ENCODE measurements at regions not wholly inside any gene's neighbourhood (a gene's known extent, or its start where the extent isn't known, plus 50 kb on each side); places are given as distances from the start of the nearest gene placed in this dataset.
"Not testable (repeated sequence)": the region's sequence is repeated elsewhere in the genome, so short reads cannot be mapped to it uniquely, and the experiment has no call there.

DNA sequence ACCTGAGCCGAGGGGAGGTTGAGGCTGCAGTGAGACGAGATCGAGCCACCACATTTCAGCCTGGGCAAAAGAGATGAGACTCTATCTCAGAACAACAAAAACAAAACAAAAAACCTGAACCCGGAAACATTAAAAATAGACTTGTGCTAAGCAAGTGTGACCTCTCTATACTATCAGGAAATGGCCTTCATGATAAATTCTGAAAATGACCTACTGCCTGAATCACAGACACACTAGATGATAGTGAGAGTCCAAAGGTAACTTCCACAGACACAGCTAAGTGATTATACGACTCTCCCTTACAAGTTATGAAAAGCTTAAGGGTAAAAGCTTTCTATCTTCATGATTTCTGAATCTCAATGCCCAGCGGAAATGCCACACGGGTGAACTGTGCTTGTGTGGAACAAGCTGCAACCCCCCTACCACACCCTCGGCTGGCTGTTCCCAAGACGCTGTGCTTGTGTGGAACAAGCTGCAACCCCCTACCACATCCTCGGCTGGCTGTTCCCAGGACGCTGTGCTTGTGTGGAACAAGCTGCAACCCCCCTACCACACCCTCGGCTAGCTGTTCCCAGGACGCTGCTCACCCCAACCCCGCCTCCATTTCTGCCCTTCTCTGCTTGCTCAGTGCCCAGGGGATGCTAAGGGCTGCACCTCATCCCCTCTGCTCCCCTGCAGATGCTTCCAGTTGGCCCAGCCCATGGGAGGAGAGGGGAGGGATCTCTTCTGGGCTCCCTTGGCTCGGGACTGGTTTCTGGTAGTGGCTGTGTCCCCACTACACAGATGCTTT, 56.2 kb upstream of the TNK2 start:
- TF ChIP-seq, protein P1, sequence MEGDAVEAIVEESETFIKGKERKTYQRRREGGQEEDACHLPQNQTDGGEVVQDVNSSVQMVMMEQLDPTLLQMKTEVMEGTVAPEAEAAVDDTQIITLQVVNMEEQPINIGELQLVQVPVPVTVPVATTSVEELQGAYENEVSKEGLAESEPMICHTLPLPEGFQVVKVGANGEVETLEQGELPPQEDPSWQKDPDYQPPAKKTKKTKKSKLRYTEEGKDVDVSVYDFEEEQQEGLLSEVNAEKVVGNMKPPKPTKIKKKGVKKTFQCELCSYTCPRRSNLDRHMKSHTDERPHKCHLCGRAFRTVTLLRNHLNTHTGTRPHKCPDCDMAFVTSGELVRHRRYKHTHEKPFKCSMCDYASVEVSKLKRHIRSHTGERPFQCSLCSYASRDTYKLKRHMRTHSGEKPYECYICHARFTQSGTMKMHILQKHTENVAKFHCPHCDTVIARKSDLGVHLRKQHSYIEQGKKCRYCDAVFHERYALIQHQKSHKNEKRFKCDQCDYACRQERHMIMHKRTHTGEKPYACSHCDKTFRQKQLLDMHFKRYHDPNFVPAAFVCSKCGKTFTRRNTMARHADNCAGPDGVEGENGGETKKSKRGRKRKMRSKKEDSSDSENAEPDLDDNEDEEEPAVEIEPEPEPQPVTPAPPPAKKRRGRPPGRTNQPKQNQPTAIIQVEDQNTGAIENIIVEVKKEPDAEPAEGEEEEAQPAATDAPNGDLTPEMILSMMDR (conservative IDR thresholded peaks at IDR 0.05; ENCODE audit: low read depth in 2 of 2) = not testable (repeated sequence)
- TF ChIP-seq, protein P2, sequence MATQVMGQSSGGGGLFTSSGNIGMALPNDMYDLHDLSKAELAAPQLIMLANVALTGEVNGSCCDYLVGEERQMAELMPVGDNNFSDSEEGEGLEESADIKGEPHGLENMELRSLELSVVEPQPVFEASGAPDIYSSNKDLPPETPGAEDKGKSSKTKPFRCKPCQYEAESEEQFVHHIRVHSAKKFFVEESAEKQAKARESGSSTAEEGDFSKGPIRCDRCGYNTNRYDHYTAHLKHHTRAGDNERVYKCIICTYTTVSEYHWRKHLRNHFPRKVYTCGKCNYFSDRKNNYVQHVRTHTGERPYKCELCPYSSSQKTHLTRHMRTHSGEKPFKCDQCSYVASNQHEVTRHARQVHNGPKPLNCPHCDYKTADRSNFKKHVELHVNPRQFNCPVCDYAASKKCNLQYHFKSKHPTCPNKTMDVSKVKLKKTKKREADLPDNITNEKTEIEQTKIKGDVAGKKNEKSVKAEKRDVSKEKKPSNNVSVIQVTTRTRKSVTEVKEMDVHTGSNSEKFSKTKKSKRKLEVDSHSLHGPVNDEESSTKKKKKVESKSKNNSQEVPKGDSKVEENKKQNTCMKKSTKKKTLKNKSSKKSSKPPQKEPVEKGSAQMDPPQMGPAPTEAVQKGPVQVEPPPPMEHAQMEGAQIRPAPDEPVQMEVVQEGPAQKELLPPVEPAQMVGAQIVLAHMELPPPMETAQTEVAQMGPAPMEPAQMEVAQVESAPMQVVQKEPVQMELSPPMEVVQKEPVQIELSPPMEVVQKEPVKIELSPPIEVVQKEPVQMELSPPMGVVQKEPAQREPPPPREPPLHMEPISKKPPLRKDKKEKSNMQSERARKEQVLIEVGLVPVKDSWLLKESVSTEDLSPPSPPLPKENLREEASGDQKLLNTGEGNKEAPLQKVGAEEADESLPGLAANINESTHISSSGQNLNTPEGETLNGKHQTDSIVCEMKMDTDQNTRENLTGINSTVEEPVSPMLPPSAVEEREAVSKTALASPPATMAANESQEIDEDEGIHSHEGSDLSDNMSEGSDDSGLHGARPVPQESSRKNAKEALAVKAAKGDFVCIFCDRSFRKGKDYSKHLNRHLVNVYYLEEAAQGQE (IDR thresholded peaks at IDR 0.05; ENCODE audit: unreplicated experiment) = not testable (repeated sequence)
- not testable (repeated sequence) for TF ChIP-seq POLR2AphosphoS5 (IDR thresholded peaks at IDR 0.05; ENCODE audit: low read depth); EZH2phosphoT487 (IDR thresholded peaks at IDR 0.05; ENCODE audit: unreplicated experiment); EZH2 (IDR thresholded peaks at IDR 0.05; ENCODE audit: low read depth, unreplicated experiment); CREB1 (CRISPR knock-in tag; IDR thresholded peaks at IDR 0.05; ENCODE audit: low read depth); ZNF114 (CRISPR knock-in tag; IDR thresholded peaks at IDR 0.05); JUNB (IDR thresholded peaks at IDR 0.05; ENCODE audit: unreplicated experiment); STAT1 (IDR thresholded peaks at IDR 0.05; ENCODE audit: unreplicated experiment); ZNF331 (CRISPR knock-in tag; IDR thresholded peaks at IDR 0.05; ENCODE audit: low read depth); NANOG (IDR thresholded peaks at IDR 0.05; ENCODE audit: borderline replicate concordance)
- TF ChIP-seq, protein P3, sequence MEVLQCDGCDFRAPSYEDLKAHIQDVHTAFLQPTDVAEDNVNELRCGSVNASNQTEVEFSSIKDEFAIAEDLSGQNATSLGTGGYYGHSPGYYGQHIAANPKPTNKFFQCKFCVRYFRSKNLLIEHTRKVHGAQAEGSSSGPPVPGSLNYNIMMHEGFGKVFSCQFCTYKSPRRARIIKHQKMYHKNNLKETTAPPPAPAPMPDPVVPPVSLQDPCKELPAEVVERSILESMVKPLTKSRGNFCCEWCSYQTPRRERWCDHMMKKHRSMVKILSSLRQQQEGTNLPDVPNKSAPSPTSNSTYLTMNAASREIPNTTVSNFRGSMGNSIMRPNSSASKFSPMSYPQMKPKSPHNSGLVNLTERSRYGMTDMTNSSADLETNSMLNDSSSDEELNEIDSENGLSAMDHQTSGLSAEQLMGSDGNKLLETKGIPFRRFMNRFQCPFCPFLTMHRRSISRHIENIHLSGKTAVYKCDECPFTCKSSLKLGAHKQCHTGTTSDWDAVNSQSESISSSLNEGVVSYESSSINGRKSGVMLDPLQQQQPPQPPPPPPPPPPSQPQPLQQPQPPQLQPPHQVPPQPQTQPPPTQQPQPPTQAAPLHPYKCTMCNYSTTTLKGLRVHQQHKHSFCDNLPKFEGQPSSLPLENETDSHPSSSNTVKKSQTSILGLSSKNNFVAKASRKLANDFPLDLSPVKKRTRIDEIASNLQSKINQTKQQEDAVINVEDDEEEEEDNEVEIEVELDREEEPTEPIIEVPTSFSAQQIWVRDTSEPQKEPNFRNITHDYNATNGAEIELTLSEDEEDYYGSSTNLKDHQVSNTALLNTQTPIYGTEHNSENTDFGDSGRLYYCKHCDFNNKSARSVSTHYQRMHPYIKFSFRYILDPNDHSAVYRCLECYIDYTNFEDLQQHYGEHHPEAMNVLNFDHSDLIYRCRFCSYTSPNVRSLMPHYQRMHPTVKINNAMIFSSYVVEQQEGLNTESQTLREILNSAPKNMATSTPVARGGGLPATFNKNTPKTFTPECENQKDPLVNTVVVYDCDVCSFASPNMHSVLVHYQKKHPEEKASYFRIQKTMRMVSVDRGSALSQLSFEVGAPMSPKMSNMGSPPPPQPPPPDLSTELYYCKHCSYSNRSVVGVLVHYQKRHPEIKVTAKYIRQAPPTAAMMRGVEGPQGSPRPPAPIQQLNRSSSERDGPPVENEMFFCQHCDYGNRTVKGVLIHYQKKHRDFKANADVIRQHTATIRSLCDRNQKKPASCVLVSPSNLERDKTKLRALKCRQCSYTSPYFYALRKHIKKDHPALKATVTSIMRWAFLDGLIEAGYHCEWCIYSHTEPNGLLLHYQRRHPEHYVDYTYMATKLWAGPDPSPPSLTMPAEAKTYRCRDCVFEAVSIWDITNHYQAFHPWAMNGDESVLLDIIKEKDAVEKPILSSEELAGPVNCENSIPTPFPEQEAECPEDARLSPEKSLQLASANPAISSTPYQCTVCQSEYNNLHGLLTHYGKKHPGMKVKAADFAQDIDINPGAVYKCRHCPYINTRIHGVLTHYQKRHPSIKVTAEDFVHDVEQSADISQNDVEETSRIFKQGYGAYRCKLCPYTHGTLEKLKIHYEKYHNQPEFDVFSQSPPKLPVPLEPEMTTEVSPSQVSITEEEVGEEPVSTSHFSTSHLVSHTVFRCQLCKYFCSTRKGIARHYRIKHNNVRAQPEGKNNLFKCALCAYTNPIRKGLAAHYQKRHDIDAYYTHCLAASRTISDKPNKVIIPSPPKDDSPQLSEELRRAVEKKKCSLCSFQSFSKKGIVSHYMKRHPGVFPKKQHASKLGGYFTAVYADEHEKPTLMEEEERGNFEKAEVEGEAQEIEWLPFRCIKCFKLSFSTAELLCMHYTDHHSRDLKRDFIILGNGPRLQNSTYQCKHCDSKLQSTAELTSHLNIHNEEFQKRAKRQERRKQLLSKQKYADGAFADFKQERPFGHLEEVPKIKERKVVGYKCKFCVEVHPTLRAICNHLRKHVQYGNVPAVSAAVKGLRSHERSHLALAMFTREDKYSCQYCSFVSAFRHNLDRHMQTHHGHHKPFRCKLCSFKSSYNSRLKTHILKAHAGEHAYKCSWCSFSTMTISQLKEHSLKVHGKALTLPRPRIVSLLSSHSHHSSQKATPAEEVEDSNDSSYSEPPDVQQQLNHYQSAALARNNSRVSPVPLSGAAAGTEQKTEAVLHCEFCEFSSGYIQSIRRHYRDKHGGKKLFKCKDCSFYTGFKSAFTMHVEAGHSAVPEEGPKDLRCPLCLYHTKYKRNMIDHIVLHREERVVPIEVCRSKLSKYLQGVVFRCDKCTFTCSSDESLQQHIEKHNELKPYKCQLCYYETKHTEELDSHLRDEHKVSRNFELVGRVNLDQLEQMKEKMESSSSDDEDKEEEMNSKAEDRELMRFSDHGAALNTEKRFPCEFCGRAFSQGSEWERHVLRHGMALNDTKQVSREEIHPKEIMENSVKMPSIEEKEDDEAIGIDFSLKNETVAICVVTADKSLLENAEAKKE (CRISPR knock-in tag; IDR thresholded peaks at IDR 0.05) = not testable (repeated sequence)
- TF ChIP-seq, protein P4, sequence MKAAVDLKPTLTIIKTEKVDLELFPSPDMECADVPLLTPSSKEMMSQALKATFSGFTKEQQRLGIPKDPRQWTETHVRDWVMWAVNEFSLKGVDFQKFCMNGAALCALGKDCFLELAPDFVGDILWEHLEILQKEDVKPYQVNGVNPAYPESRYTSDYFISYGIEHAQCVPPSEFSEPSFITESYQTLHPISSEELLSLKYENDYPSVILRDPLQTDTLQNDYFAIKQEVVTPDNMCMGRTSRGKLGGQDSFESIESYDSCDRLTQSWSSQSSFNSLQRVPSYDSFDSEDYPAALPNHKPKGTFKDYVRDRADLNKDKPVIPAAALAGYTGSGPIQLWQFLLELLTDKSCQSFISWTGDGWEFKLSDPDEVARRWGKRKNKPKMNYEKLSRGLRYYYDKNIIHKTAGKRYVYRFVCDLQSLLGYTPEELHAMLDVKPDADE (IDR thresholded peaks at IDR 0.05) = not testable (repeated sequence)

Data from GM23338 (cell line).